A673 (cell line): ENCODE measurements at regions not wholly inside any gene's neighbourhood (a gene's known extent, or its start where the extent isn't known, plus 50 kb on each side); places are given as distances from the start of the nearest gene placed in this dataset.

ENCODE experiments used
- CTCF ChIP-seq: fragments of 300-800, 200-600 bp; sonication (generic); conservative IDR thresholded peaks from 2 replicates; pipeline ENCODE4 v1.5.1; 2017; ENCODE audit warnings: low read depth, mild to moderate bottlenecking, antibody characterized with exemption, low read length, moderate library complexity, mixed read lengths
- EZH2 ChIP-seq: fragments of 200-600 bp; sonication (generic); IDR thresholded peaks from 2 replicates; pipeline ENCODE4 v1.6.1; 2017; ENCODE audit warnings: borderline replicate concordance, low read depth, mild to moderate bottlenecking, mixed read lengths, antibody characterized with exemption, low read length; ENCODE audit not compliant: poor library complexity, severe bottlenecking

DNA sequence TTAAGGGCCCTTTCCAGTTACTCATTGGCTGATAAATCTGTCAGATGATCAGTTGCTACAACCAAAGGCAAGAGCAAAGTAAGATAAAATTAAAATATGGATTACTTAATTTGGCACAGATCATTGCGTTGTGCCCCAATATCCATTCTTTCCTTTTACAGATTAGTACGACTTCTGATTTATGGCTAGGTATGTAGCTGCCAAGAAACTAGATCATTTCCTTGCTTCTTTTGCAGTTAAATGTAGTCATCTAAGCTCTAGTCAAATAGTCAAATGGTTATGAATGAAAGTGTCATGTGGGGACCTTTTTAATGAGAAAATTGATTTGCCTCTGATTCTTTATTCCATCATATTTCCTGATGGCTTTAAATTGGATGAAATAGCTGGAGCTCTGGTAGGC lies 1039.9 kb upstream of the FLRT2 start:
- TF ChIP-seq CTCF (no peak), EZH2 (no peak)
